ENCODE measurements at regions not wholly inside any gene's neighbourhood (a gene's known extent, or its start where the extent isn't known, plus 50 kb on each side); places are given as distances from the start of the nearest gene placed in this dataset.
"Not testable (repeated sequence)": the region's sequence is repeated elsewhere in the genome, so short reads cannot be mapped to it uniquely, and the experiment has no call there.

- POLR2A ChIA-PET; H3K9me3 ChIP-seq (ENCODE audit: control insufficient read depth, insufficient read depth, low read depth, low read length); H3K4me3 ChIP-seq (ENCODE audit: low read depth, low read length); H3K4me1 ChIP-seq (ENCODE audit: control insufficient read depth, insufficient read depth, low read length); CTCF ChIA-PET; H3K36me3 ChIP-seq (ENCODE audit: control insufficient read depth in 2 of 2, insufficient read depth in 1 of 2, low read length in 2 of 2); H3K27ac ChIP-seq (ENCODE audit: extremely low read depth, low read depth, low read length): not testable (repeated sequence)
Measured at GRCh38 chr6:60767791-60768499, 1518.1 kb downstream of the KHDRBS2 start.

- H3K4me3 ChIP-seq (ENCODE audit: low read depth, low read length); POLR2A ChIA-PET; H3K4me1 ChIP-seq (ENCODE audit: control insufficient read depth, insufficient read depth, low read length); H3K9me3 ChIP-seq (ENCODE audit: control insufficient read depth, insufficient read depth, low read depth, low read length); CTCF ChIA-PET; H3K36me3 ChIP-seq (ENCODE audit: control insufficient read depth in 2 of 2, insufficient read depth in 1 of 2, low read length in 2 of 2); H3K27ac ChIP-seq (ENCODE audit: extremely low read depth, low read depth, low read length): not testable (repeated sequence)
Measured at GRCh38 chr6:60765331-60765730, 1520.7 kb downstream of the KHDRBS2 start.

- H3K9me3 ChIP-seq (ENCODE audit: control insufficient read depth, insufficient read depth, low read depth, low read length); CTCF ChIA-PET: not testable (repeated sequence)
Measured at GRCh38 chr6:60763464-60764080, 1522.5 kb downstream of the KHDRBS2 start.

GRCh38 chr6:60760928-60761327 lies 1525.1 kb downstream of the KHDRBS2 start:
- H3K4me3 ChIP-seq (ENCODE audit: low read depth, low read length); H3K9me3 ChIP-seq (ENCODE audit: control insufficient read depth, insufficient read depth, low read depth, low read length); H3K4me1 ChIP-seq (ENCODE audit: control insufficient read depth, insufficient read depth, low read length); H3K36me3 ChIP-seq (ENCODE audit: control insufficient read depth in 2 of 2, insufficient read depth in 1 of 2, low read length in 2 of 2); H3K27ac ChIP-seq (ENCODE audit: extremely low read depth, low read depth, low read length); POLR2A ChIA-PET; CTCF ChIA-PET: not testable (repeated sequence)

More at GRCh38 chr6:60763464-60764080, 1522.5 kb downstream of the KHDRBS2 start:
- H3K4me3 ChIP-seq (ENCODE audit: low read depth, low read length); H3K4me1 ChIP-seq (ENCODE audit: control insufficient read depth, insufficient read depth, low read length); POLR2A ChIA-PET; H3K27ac ChIP-seq (ENCODE audit: extremely low read depth, low read depth, low read length); H3K36me3 ChIP-seq (ENCODE audit: control insufficient read depth in 2 of 2, insufficient read depth in 1 of 2, low read length in 2 of 2): not testable (repeated sequence)

GRCh38 chr6:60759149-60759825 lies 1526.7 kb downstream of the KHDRBS2 start:
- H3K36me3 ChIP-seq (ENCODE audit: control insufficient read depth in 2 of 2, insufficient read depth in 1 of 2, low read length in 2 of 2); H3K9me3 ChIP-seq (ENCODE audit: control insufficient read depth, insufficient read depth, low read depth, low read length); CTCF ChIA-PET; H3K4me3 ChIP-seq (ENCODE audit: low read depth, low read length); POLR2A ChIA-PET; H3K27ac ChIP-seq (ENCODE audit: extremely low read depth, low read depth, low read length); H3K4me1 ChIP-seq (ENCODE audit: control insufficient read depth, insufficient read depth, low read length): not testable (repeated sequence)

GRCh38 chr6:60758725-60759124 lies 1527.3 kb downstream of the KHDRBS2 start:
- H3K4me1 ChIP-seq (ENCODE audit: control insufficient read depth, insufficient read depth, low read length); H3K36me3 ChIP-seq (ENCODE audit: control insufficient read depth in 2 of 2, insufficient read depth in 1 of 2, low read length in 2 of 2); H3K9me3 ChIP-seq (ENCODE audit: control insufficient read depth, insufficient read depth, low read depth, low read length); POLR2A ChIA-PET; H3K27ac ChIP-seq (ENCODE audit: extremely low read depth, low read depth, low read length); H3K4me3 ChIP-seq (ENCODE audit: low read depth, low read length); CTCF ChIA-PET: not testable (repeated sequence)

GRCh38 chr6:60754879-60755278 lies 1531.1 kb downstream of the KHDRBS2 start:
- CTCF ChIA-PET = no interaction called here
- TF ChIP-seq ZNF664 (tag by site-specific recombination; IDR thresholded peaks at IDR 0.05) (no peak), FEZF1 (tag by site-specific recombination; IDR thresholded peaks at IDR 0.05) (no peak), ZNF549 (tag by site-specific recombination; IDR thresholded peaks at IDR 0.05) (no peak), GLIS1 (tag by site-specific recombination; IDR thresholded peaks at IDR 0.05) (no peak), ZNF521 (tag by site-specific recombination; IDR thresholded peaks at IDR 0.05) (no peak), TCF7L2 (IDR thresholded peaks at IDR 0.05; ENCODE audit: borderline replicate concordance, low read depth, low read length) (no peak), ZNF394 (tag by site-specific recombination; IDR thresholded peaks at IDR 0.05; ENCODE audit: borderline replicate concordance) (no peak), CTCF (tag by site-specific recombination; IDR thresholded peaks at IDR 0.05) (no peak), ZBTB8A (tag by site-specific recombination; IDR thresholded peaks at IDR 0.05) (no peak), ZSCAN30 (tag by site-specific recombination; IDR thresholded peaks at IDR 0.05) (no peak), BCL6B (tag by site-specific recombination; IDR thresholded peaks at IDR 0.05) (no peak)
- Histone ChIP-seq H3K27ac (ENCODE audit: extremely low read depth, low read depth, low read length) (no peak overlapping the region), H3K36me3 (ENCODE audit: control insufficient read depth in 2 of 2, insufficient read depth in 1 of 2, low read length in 2 of 2) (no peaks in the 10 kb centered on the region), H3K4me1 (ENCODE audit: control insufficient read depth, insufficient read depth, low read length) (no peaks in the 10 kb centered on the region), H3K4me3 (ENCODE audit: low read depth, low read length) (no peak overlapping the region), H3K9me3 (ENCODE audit: control insufficient read depth, insufficient read depth, low read depth, low read length) (no peaks in the 10 kb centered on the region)
- POLR2A ChIA-PET = no interaction called here

Data from HEK293 (cell line).